ENCODE measurements at regions not wholly inside any gene's neighbourhood (a gene's known extent, or its start where the extent isn't known, plus 50 kb on each side); places are given as distances from the start of the nearest gene placed in this dataset.

DNA sequence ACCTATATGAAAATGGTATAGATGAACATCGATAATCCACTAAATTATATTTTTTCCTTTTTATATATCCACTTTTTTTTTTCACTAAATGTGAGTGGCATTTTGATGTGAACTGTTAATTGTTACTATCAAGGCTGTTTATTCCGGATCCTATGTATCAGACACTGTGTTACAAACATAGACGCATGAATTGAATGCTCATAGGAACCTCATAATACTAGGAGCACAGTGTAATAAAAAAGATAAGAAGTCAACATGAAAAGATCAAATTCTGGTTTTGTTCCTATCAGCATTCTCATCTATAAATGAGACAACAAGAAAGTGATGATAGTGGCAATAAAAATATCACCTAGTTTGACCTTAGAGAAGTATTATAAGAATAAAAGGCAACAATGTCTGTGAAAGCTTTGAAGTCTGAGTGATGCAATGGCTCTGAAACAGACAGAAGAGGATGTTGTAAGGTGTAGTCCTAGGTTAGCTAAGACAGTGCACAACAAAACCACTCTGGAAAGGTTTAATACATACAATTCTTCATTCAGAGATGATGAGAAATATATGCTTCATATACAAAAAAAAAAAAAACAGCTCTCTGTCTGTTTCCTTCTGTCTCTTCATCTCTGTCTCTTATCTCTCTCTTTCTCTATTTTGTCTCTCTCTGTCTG, 148.6 kb upstream of the NLGN4X start:
- in situ Hi-C loops (cut with HindIII; ENCODE audit: low pct_unique_long_range_greater_than_20kb, low sequenced_read_pairs): no loop called here

DNA sequence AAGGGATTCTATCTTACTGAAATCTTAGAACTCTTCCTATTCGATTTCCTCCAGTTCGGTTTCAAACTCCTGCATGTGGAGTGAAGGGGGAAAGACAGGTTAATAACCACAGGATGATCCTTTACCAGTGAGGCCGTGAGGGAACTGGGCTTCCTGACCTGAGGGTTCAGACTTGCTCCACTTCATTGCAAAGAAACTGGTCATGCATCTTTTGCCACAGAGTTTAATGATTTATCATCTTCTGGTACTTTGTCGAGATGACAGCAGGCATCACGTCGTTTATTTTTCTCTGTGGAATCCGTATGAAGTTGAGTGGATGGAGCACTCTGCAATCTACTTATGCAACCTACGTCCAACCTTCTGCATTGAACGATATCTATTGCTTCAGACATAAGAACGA, 145.9 kb upstream of the NLGN4X start:
- DNase-seq (ENCODE audit: low read depth, low spot score): no peak
- no peaks in the 10 kb centered on the region for H3K36me3 ChIP-seq (ENCODE audit: control insufficient read depth, insufficient read depth, low read length)
- H3K9me3 ChIP-seq (ENCODE audit: control insufficient read depth, insufficient read depth, low read depth, low read length): no peaks in the 10 kb centered on the region
- H3K27ac ChIP-seq (ENCODE audit: low read length): no peak overlapping the region
- intact Hi-C loops (cut with micrococcal nuclease; ENCODE audit: unreplicated experiment): no loop called here
- H3K27me3 ChIP-seq (ENCODE audit: control insufficient read depth, insufficient read depth, low read length): no peaks in the 10 kb centered on the region
- in situ Hi-C loops (cut with HindIII; ENCODE audit: low pct_unique_long_range_greater_than_20kb, low sequenced_read_pairs): no loop called here
- TF ChIP-seq, protein P1, sequence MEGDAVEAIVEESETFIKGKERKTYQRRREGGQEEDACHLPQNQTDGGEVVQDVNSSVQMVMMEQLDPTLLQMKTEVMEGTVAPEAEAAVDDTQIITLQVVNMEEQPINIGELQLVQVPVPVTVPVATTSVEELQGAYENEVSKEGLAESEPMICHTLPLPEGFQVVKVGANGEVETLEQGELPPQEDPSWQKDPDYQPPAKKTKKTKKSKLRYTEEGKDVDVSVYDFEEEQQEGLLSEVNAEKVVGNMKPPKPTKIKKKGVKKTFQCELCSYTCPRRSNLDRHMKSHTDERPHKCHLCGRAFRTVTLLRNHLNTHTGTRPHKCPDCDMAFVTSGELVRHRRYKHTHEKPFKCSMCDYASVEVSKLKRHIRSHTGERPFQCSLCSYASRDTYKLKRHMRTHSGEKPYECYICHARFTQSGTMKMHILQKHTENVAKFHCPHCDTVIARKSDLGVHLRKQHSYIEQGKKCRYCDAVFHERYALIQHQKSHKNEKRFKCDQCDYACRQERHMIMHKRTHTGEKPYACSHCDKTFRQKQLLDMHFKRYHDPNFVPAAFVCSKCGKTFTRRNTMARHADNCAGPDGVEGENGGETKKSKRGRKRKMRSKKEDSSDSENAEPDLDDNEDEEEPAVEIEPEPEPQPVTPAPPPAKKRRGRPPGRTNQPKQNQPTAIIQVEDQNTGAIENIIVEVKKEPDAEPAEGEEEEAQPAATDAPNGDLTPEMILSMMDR (IDR thresholded peaks at IDR 0.05): no peak
- TF ChIP-seq POLR2AphosphoS5 (IDR thresholded peaks at IDR 0.05; ENCODE audit: low read depth, low read length) (no peak), TCF7L2 (IDR thresholded peaks at IDR 0.05; ENCODE audit: low read depth, low read length) (no peak), SIN3A (IDR thresholded peaks at IDR 0.05; ENCODE audit: borderline replicate concordance, insufficient read depth, low read depth, low read length) (no peak)
- TF ChIP-seq, protein P2, sequence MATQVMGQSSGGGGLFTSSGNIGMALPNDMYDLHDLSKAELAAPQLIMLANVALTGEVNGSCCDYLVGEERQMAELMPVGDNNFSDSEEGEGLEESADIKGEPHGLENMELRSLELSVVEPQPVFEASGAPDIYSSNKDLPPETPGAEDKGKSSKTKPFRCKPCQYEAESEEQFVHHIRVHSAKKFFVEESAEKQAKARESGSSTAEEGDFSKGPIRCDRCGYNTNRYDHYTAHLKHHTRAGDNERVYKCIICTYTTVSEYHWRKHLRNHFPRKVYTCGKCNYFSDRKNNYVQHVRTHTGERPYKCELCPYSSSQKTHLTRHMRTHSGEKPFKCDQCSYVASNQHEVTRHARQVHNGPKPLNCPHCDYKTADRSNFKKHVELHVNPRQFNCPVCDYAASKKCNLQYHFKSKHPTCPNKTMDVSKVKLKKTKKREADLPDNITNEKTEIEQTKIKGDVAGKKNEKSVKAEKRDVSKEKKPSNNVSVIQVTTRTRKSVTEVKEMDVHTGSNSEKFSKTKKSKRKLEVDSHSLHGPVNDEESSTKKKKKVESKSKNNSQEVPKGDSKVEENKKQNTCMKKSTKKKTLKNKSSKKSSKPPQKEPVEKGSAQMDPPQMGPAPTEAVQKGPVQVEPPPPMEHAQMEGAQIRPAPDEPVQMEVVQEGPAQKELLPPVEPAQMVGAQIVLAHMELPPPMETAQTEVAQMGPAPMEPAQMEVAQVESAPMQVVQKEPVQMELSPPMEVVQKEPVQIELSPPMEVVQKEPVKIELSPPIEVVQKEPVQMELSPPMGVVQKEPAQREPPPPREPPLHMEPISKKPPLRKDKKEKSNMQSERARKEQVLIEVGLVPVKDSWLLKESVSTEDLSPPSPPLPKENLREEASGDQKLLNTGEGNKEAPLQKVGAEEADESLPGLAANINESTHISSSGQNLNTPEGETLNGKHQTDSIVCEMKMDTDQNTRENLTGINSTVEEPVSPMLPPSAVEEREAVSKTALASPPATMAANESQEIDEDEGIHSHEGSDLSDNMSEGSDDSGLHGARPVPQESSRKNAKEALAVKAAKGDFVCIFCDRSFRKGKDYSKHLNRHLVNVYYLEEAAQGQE (IDR thresholded peaks at IDR 0.05; ENCODE audit: insufficient read depth in 1 of 2, low read depth in 2 of 2, low read length in 1 of 2): no peak
- ChIA-PET CTCF (no interaction called here), POLR2A (no interaction called here)
- no peak overlapping the region for H3K4me3 ChIP-seq (ENCODE audit: low read depth in 2 of 2, low read length in 2 of 2)
- BruUV-seq (replicated peaks): no TSS peak
- no peaks in the 10 kb centered on the region for H3K4me1 ChIP-seq (ENCODE audit: control insufficient read depth, insufficient read depth, low read length)
- no peak for ATAC-seq

More for the DNA sequence above, 148.6 kb upstream of the NLGN4X start:
- Histone ChIP-seq H3K4me1 (ENCODE audit: control insufficient read depth, insufficient read depth, low read length) (no peaks in the 10 kb centered on the region), H3K36me3 (ENCODE audit: control insufficient read depth, insufficient read depth, low read length) (no peaks in the 10 kb centered on the region), H3K9me3 (ENCODE audit: control insufficient read depth, insufficient read depth, low read depth, low read length) (no peaks in the 10 kb centered on the region), H3K27ac (ENCODE audit: low read length) (no peak overlapping the region), H3K4me3 (ENCODE audit: low read depth in 2 of 2, low read length in 2 of 2) (no peak overlapping the region), H3K27me3 (ENCODE audit: control insufficient read depth, insufficient read depth, low read length) (no peaks in the 10 kb centered on the region)
- BruUV-seq (replicated peaks): no TSS peak
- DNase-seq (ENCODE audit: low read depth, low spot score) (no peak), ATAC-seq (no peak)
- ChIA-PET POLR2A (no interaction called here), CTCF (no interaction called here)
- intact Hi-C loops (cut with micrococcal nuclease; ENCODE audit: unreplicated experiment): no loop called here
- TF ChIP-seq SIN3A (IDR thresholded peaks at IDR 0.05; ENCODE audit: borderline replicate concordance, insufficient read depth, low read depth, low read length) (no peak), TCF7L2 (IDR thresholded peaks at IDR 0.05; ENCODE audit: low read depth, low read length) (no peak), POLR2AphosphoS5 (IDR thresholded peaks at IDR 0.05; ENCODE audit: low read depth, low read length) (no peak)
- TF ChIP-seq, protein P1 (IDR thresholded peaks at IDR 0.05): no peak
- TF ChIP-seq, protein P2 (IDR thresholded peaks at IDR 0.05; ENCODE audit: insufficient read depth in 1 of 2, low read depth in 2 of 2, low read length in 1 of 2): no peak
